DND-41 (cell line): ENCODE measurements at regions not wholly inside any gene's neighbourhood (a gene's known extent, or its start where the extent isn't known, plus 50 kb on each side); places are given as distances from the start of the nearest gene placed in this dataset.
"Not testable (repeated sequence)": the region's sequence is repeated elsewhere in the genome, so short reads cannot be mapped to it uniquely, and the experiment has no call there.

ENCODE experiments used
- ATAC-seq: fragments of 200-7000 bp; cut with Tn5 transposase; 3 replicates; pipeline ENCODE4 v1.9.1; 2021; ENCODE audit warnings: low read depth; ENCODE audit not compliant: insufficient read depth
- DNase-seq: peaks from one replicate; pipeline ENCODE4 v3.0.0-alpha.2; 2020
- H2AFZ ChIP-seq: 2 replicates; pipeline ENCODE4 v1.6.0; 2012; ENCODE audit warnings: low read depth, low read length
- H3K27ac ChIP-seq: 2 replicates; pipeline ENCODE4 v1.5.1; 2012; ENCODE audit warnings: low read length, inconsistent platforms
- H3K27me3 ChIP-seq: fragments of 200-600 bp; sonication (generic); 2 replicates; pipeline ENCODE4 v1.6.0; 2012; ENCODE audit warnings: low read length, mild to moderate bottlenecking, inconsistent platforms; ENCODE audit not compliant: insufficient read depth, poor library complexity
- H3K36me3 ChIP-seq: 2 replicates; pipeline ENCODE4 v1.5.1; 2012; ENCODE audit warnings: low read length, inconsistent platforms; ENCODE audit not compliant: insufficient read depth
- H3K4me1 ChIP-seq: 2 replicates; pipeline ENCODE4 v1.5.1; 2012; ENCODE audit warnings: mild to moderate bottlenecking, low read length; ENCODE audit not compliant: insufficient read depth
- H3K4me2 ChIP-seq: 2 replicates; pipeline ENCODE4 v1.6.0; 2012; ENCODE audit warnings: mild to moderate bottlenecking, moderate library complexity, low read length, inconsistent platforms; ENCODE audit not compliant: insufficient read depth
- H3K4me3 ChIP-seq, 2 experiments: fragments of 200-600 bp in 1 of 2; shearing (Covaris generic) in 1 of 2; 2 replicates each; pipeline ENCODE4 v1.5.1; 2012 to 2016; ENCODE audit warnings: inconsistent platforms in 2 of 2, low read length in 2 of 2, mild to moderate bottlenecking in 2 of 2, low read depth in 1 of 2, moderate library complexity in 1 of 2
- H3K79me2 ChIP-seq: 2 replicates; pipeline ENCODE4 v1.6.0; 2012; ENCODE audit warnings: low read length, inconsistent platforms; ENCODE audit not compliant: insufficient read depth
- H3K9ac ChIP-seq: 2 replicates; pipeline ENCODE4 v1.6.0; 2012; ENCODE audit warnings: low read depth, mild to moderate bottlenecking, inconsistent platforms, low read length, moderate library complexity
- H3K9me3 ChIP-seq: 2 replicates; pipeline ENCODE4 v1.5.1; 2012; ENCODE audit warnings: low read length, moderate library complexity, mild to moderate bottlenecking, inconsistent platforms; ENCODE audit not compliant: insufficient read depth, severe bottlenecking
- H4K20me1 ChIP-seq: 2 replicates; pipeline ENCODE4 v1.6.0; 2012; ENCODE audit warnings: low read length; ENCODE audit not compliant: insufficient read depth
- EZH2 ChIP-seq: IDR thresholded peaks from 3 replicates; pipeline ENCODE4 v1.6.1; 2012; ENCODE audit warnings: borderline replicate concordance, low read depth, mild to moderate bottlenecking, moderate library complexity, low read length, inconsistent platforms; ENCODE audit not compliant: severe bottlenecking
- TF ChIP-seq, protein P1 (sequence below): IDR thresholded peaks from 2 replicates; pipeline ENCODE4 v1.5.1; 2012; ENCODE audit warnings: borderline replicate concordance, low read length, moderate library complexity, mild to moderate bottlenecking; ENCODE audit not compliant: poor library complexity, severe bottlenecking; ENCODE audit errors: extremely low read depth

DNA sequence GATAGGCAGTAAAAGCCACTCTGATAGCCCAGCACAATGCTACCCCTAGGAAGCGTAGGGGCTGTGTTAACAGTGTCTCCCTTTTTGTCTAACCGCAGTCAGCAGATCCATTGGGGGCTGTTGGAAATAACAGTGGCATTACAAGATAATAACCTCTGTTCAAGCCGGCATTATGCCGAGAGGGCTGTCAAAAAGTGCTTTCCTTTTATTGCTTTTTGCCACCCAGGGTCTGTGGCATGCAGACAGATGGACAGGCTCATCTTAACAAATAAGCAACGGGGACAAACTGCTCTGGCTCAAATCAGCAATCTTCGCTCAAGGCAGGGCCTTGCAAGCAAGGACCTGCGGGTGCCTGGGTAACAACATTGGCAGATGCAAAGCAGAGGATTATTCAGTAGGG is 123.3 kb downstream of the TLR4 start:
- H4K20me1 ChIP-seq, result peaks cover 4% of the 10 kb centered on the region; the same call in 1 of the 2 replicates
- H2AFZ ChIP-seq, result no peak overlapping the region
- no peak overlapping the region for H3K4me3 ChIP-seq
- no peak overlapping the region for H3K4me2 ChIP-seq
- no peaks in the 10 kb centered on the region for H3K27me3 ChIP-seq
- H3K79me2 ChIP-seq, result no peaks in the 10 kb centered on the region
- TF ChIP-seq EZH2, result no peak
- TF ChIP-seq, protein P1, sequence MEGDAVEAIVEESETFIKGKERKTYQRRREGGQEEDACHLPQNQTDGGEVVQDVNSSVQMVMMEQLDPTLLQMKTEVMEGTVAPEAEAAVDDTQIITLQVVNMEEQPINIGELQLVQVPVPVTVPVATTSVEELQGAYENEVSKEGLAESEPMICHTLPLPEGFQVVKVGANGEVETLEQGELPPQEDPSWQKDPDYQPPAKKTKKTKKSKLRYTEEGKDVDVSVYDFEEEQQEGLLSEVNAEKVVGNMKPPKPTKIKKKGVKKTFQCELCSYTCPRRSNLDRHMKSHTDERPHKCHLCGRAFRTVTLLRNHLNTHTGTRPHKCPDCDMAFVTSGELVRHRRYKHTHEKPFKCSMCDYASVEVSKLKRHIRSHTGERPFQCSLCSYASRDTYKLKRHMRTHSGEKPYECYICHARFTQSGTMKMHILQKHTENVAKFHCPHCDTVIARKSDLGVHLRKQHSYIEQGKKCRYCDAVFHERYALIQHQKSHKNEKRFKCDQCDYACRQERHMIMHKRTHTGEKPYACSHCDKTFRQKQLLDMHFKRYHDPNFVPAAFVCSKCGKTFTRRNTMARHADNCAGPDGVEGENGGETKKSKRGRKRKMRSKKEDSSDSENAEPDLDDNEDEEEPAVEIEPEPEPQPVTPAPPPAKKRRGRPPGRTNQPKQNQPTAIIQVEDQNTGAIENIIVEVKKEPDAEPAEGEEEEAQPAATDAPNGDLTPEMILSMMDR, result no peak
- DNase-seq (no peak), ATAC-seq (no peak)
- no peak overlapping the region for H3K9ac ChIP-seq
- no peaks in the 10 kb centered on the region for H3K36me3 ChIP-seq
- H3K4me1 ChIP-seq, result peaks cover 5% of the 10 kb centered on the region; the same call in 1 of the 2 replicates
- H3K27ac ChIP-seq, result no peak overlapping the region
- H3K9me3 ChIP-seq, result no peaks in the 10 kb centered on the region

DNA sequence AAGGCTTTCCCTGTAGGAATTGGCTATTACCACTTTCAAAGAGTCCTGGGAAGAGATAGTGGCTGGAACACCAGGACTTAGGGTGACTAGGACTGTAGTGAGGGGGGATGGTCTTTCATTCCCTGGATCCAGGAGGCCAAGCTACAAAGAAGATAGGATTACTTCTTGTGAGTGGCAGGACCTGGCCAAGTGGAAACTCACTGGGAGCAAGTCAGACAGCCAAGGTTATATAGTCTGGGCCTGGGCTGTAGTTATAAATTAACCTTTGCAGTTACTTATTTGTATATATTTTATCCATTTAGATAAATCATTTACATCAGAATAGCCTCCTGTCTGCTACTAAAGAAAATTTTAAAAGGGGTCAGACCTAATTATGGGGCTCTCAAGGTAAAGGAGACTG is 124.3 kb downstream of the TLR4 start:
- no peak overlapping the region for H3K27ac ChIP-seq
- DNase-seq (no peak), ATAC-seq (no peak)
- no peaks in the 10 kb centered on the region for H3K9me3 ChIP-seq
- TF ChIP-seq, protein P1, result no peak
- no peak for TF ChIP-seq EZH2
- peaks cover 4% of the 10 kb centered on the region; the same call in 1 of the 2 replicates for H4K20me1 ChIP-seq
- H3K27me3 ChIP-seq, result peaks cover 5% of the 10 kb centered on the region
- no peaks in the 10 kb centered on the region for H3K36me3 ChIP-seq
- H3K79me2 ChIP-seq, result no peaks in the 10 kb centered on the region
- H3K9ac ChIP-seq, result no peak overlapping the region
- H3K4me3 ChIP-seq, result no peak overlapping the region
- no peak overlapping the region for H2AFZ ChIP-seq
- peaks cover 5% of the 10 kb centered on the region; the same call in 1 of the 2 replicates for H3K4me1 ChIP-seq
- H3K4me2 ChIP-seq, result no peak overlapping the region

DNA sequence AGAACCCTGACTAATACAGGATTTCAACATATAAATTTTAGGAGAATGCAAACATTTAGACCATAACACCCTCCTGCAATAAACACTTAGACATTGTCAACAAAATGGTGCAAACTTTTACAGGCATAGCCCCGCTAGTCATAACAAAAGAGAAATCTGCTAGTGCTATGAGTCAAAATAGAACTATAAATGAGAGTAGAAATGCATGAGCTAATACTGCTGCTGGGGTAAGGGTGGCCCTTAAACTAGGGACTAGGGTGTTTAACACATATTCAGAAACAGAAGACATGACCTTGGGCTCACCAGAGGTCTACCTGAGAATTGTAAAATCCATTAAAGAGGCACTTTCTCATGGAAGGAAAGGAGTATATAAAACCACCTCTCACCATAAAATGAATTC is 131.6 kb downstream of the TLR4 start:
- Histone ChIP-seq H3K36me3 (no peaks in the 10 kb centered on the region), H3K4me3 (no peak overlapping the region), H3K9ac (no peak overlapping the region), H2AFZ (no peak overlapping the region), H3K27me3 (peaks cover 5% of the 10 kb centered on the region), H3K9me3 (no peaks in the 10 kb centered on the region), H3K79me2 (no peaks in the 10 kb centered on the region), H3K27ac (no peak overlapping the region), H4K20me1 (no peaks in the 10 kb centered on the region), H3K4me2 (no peak overlapping the region), H3K4me1 (no peaks in the 10 kb centered on the region)
- TF ChIP-seq EZH2, result no peak
- TF ChIP-seq, protein P1, result no peak
- DNase-seq (no peak), ATAC-seq (no peak)

DNA sequence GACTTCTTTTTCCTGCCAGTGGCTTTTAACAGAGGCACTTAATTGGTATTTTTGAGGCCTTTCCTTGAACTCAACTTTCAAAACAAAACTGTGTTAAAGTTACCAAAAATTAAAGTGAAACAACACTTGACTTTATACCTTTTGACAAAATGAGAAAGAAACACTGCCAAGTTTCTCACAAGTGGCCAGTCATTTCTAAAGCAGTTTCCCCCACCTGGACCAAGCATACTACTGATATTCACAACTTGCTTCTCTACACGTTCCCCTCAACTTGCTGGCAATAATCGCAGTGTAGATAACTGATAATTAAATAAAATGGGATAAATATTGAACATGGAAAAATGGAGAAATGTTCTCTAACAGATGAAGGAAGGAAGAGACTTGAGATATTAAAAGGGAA is 135.7 kb downstream of the TLR4 start:
- Histone ChIP-seq H3K79me2 (no peaks in the 10 kb centered on the region), H3K36me3 (no peaks in the 10 kb centered on the region), H4K20me1 (no peaks in the 10 kb centered on the region), H3K9me3 (no peaks in the 10 kb centered on the region), H3K4me2 (no peak overlapping the region), H2AFZ (no peak overlapping the region), H3K4me1 (no peaks in the 10 kb centered on the region), H3K27me3 (no peaks in the 10 kb centered on the region), H3K9ac (no peak overlapping the region), H3K4me3 (no peak overlapping the region), H3K27ac (no peak overlapping the region)
- no peak for TF ChIP-seq EZH2
- TF ChIP-seq, protein P1, result no peak
- no peak for DNase-seq
- ATAC-seq, result no peak

DNA sequence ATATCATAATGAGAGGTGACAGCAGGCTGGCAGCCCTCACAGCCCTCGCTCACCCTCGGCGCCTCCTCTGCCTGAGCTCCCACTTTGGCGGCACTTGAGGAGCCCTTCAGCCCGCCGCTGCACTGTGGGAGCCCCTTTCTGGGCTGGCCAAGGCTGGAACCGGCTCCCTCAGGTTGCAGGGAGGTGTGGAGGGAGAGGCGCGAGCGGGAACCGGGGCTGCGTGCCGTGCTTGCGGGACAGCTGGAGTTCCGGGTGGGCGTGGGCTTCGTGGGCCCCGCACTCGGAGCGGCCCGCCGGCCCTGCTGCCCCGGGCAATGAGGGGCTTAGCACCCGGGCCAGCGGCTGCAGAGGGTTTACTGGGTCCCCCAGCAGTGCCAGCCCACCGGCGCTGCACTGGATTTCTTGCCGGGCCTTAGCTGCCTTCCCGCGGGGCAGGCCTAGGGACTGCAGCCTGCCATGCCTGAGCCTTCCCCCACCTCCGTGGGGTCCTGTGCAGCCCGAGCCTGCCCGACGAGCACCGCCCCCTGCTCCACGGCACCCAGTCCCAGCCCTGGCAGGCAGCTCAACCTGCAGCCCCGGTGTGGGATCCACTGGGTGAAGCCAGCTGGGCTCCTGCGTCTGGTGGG is 147.7 kb downstream of the TLR4 start:
- not testable (repeated sequence) for H3K27me3 ChIP-seq, H2AFZ ChIP-seq

More for the DNA sequence above, 147.7 kb downstream of the TLR4 start:
- DNase-seq, H3K4me3 ChIP-seq, H3K4me1 ChIP-seq, H3K9ac ChIP-seq, H3K4me2 ChIP-seq, H3K36me3 ChIP-seq, H3K9me3 ChIP-seq, H3K27ac ChIP-seq, H4K20me1 ChIP-seq, ATAC-seq, H3K79me2 ChIP-seq: not testable (repeated sequence)
